Heart right ventricle (tissue), 16 donors: ENCODE measurements at regions not wholly inside any gene's neighbourhood (a gene's known extent, or its start where the extent isn't known, plus 50 kb on each side); places are given as distances from the start of the nearest gene placed in this dataset.

Source experiments
- ATAC-seq, 8 donors: fragments of 200-7000 bp; cut with Tn5 transposase; one replicate each; pipeline ENCODE4 v1.9.1; 2020; ENCODE audit warnings: mild to moderate bottlenecking in 8 of 8, moderate library complexity in 8 of 8, moderate number of reproducible peaks in 1 of 8
- DNase-seq, 2 donors: peaks; one replicate each; pipeline ENCODE4 v3.0.0-alpha.2; 2020
- H3K27ac ChIP-seq, 10 donors: fragments of 200-600 bp; sonication (generic) in 2 of 10; one replicate each; pipeline versions ENCODE4 v1.5.0 to v1.8.0; 2020 to 2022; ENCODE audit warnings: mild to moderate bottlenecking in 3 of 10
- H3K27me3 ChIP-seq, 7 donors: fragments of 200-600 bp; one replicate each; pipeline ENCODE4 v1.8.0; 2021 to 2022; ENCODE audit warnings: mild to moderate bottlenecking in 2 of 7
- H3K36me3 ChIP-seq, 9 donors: fragments of 200-600 bp; sonication (generic) in 1 of 9; one replicate each; pipeline versions ENCODE4 v1.5.0 to v1.8.0; 2020 to 2022; ENCODE audit warnings: mild to moderate bottlenecking in 2 of 9
- H3K4me1 ChIP-seq, 9 donors: fragments of 200-600 bp; sonication (generic) in 1 of 9; one replicate each; pipeline versions ENCODE4 v1.5.0 to v1.8.0; 2020 to 2022; ENCODE audit warnings: mild to moderate bottlenecking in 4 of 9
- H3K4me3 ChIP-seq, 10 donors: fragments of 200-600 bp; sonication (generic) in 2 of 10; one replicate each; pipeline versions ENCODE4 v1.5.0 to v1.8.0; 2020 to 2022; ENCODE audit warnings: mild to moderate bottlenecking in 7 of 10, moderate library complexity in 2 of 10
- H3K9me3 ChIP-seq, 11 donors: fragments of 200-600 bp in 10 of 11; sonication (generic) in 2 of 11; one replicate each; pipeline versions ENCODE4 v1.5.0 to v1.8.0; 2013 to 2022; ENCODE audit warnings: mild to moderate bottlenecking in 2 of 11, control low read depth in 1 of 11, moderate library complexity in 1 of 11
- WGBS, 2 donors: extraction: QIAGEN DNeasy Blood & Tissue Kit; methylation state at CpG; one replicate each; pipeline ENCODE4 v1.1.7; 2013; ENCODE audit warnings: inconsistent platforms in 1 of 2; 5-methylcytosine and 5-hydroxymethylcytosine counted together
- intact Hi-C, 10 donors: fragments of 100-400 bp; cut with DNase I; formaldehyde crosslinking; loops; one replicate each; pipeline versions ENCODE4 v1.11.1 to v1.14.2; 2022
- TF ChIP-seq, protein P1 (sequence below), 9 donors: fragments of 200-600 bp; sonication (generic) in 2 of 9; IDR thresholded peaks; one replicate each; pipeline versions ENCODE4 v1.5.0 to v1.8.0; 2021 to 2022; ENCODE audit warnings: antibody characterized with exemption in 9 of 9, mild to moderate bottlenecking in 5 of 9, moderate library complexity in 1 of 9
- donor health status: Arrhythmogenic right ventricular cardiomyopathy.
- donor health status: ischemic (EF 13 %, LVEDD 7.1; RV severe dilation, severe dysfunction).
- donor health status: healthy with polysubstance abuse.
- donor health status: DM: no; HTN: yes; CAD: no.
- donor health status: DM: no; HTN: no; CAD: no.
- donor health status: ischemic (EF 25% LVEDD 6.9; RV normal size, moderate dysfunction).
- donor health status: ischemic (EF 25% LVEDD 5.7; RV mildly dilated, moderate dysfunction).
- donor health status: healthy.
- donor health status: DM: yes; HTN: yes; CAD: no.
- donor health status: Ischemic cardiomyopathy.
- donor health status: ischemic (EF 35%, LVEDD 5.7; RV mildly dilated, moderate dysfunction).
- donor health status: nonischemic (EF 11% LVEDD 7.7; RV severe dilation, severe dysfunction).
- donor health status: DM: yes; HTN: yes; CAD: no.
- donor health status: PGD.
- donor health status: ischemic (EF 29% LVEDD 5.4; RV normal size, mild dysfunction).
- donor health status: nonischemic (EF 23%, LVEDD 6.1; RV moderate dilation, normal function).

DNA sequence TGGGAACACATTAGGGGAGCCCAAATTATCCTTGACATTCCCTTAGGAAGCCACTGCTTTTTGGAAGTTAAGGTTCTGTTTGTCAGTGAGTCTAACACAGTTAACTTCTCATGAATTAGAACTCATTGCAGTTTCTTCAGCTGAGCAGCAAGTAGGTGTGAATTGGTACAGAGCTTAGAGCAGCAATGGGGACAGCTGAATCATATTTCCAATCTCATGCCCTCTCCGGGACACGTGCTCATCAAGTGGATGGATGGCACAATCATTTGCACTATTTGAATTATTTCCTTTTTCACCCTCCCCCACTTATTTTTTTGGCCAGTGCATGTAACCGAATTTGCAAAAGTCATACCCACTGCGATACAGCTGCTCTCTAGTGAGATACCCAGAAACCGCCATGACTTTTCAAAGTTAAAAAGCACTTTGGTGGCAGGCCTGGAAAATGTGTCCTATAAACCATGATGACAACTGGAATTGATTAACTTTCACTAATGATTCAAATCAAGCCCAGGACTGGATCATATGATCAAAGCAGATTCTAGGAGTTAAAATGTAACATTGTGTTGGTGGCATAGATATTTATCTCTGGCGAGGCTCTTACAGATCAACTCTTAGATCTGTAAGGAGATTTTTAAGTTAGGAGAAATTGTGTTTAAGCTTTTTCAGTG is 76.4 kb downstream of the EBLN2 start:
- DNase-seq = no peak

DNA sequence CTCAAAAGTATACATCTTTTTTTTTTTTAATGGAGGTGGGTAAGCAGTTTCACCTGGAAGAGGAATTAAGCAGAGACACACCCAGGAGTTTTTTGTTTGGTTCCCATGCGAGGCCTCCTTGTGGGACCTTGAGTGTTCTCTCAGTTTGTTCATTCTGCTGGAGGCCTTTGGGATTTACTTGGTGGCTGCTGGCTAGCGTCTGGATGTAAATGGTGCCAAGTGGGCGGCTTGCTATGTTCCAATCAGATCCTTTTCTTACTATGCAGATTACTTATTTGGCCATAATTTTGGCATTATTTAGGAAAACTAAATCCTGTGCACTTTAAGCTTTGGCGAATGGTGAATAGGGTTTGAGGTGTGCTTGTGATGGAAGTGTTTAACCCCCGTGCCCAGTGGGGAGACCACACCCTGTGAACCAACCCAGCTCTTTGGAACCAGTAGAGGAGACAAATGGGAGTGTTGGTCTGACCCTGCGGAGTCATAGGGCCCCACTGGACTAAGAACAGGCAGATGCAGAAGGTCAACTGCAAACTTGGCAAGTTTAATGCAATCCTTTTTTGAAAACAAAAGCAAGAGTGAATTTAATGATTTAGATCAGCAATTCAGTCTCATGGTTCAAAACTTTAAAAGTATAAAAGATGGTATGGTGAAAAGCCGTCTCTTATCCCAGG is 79.4 kb downstream of the EBLN2 start:
- Histone ChIP-seq H3K9me3 (no peaks in the 10 kb centered on the region), H3K27ac (no peak overlapping the region), H3K4me1 (peaks cover 0 to 22% (median 10%) of the 10 kb centered on the region in 9 donors), H3K36me3 (no peaks in the 10 kb centered on the region), H3K27me3 (no peaks in the 10 kb centered on the region), H3K4me3 (no peak overlapping the region)
- intact Hi-C loops = no loop called here
- ATAC-seq = no peak
- WGBS, 2 donors = 66 to 79% methylated on average over 7 of the region's 7 CpGs
- DNase-seq = peak in 1 of 2 donors; percentile 23
- TF ChIP-seq, protein P1, sequence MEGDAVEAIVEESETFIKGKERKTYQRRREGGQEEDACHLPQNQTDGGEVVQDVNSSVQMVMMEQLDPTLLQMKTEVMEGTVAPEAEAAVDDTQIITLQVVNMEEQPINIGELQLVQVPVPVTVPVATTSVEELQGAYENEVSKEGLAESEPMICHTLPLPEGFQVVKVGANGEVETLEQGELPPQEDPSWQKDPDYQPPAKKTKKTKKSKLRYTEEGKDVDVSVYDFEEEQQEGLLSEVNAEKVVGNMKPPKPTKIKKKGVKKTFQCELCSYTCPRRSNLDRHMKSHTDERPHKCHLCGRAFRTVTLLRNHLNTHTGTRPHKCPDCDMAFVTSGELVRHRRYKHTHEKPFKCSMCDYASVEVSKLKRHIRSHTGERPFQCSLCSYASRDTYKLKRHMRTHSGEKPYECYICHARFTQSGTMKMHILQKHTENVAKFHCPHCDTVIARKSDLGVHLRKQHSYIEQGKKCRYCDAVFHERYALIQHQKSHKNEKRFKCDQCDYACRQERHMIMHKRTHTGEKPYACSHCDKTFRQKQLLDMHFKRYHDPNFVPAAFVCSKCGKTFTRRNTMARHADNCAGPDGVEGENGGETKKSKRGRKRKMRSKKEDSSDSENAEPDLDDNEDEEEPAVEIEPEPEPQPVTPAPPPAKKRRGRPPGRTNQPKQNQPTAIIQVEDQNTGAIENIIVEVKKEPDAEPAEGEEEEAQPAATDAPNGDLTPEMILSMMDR (IDR thresholded peaks at IDR 0.05) = no peak

More for the DNA sequence above, 76.4 kb downstream of the EBLN2 start:
- ATAC-seq = no peak
- Histone ChIP-seq H3K36me3 (no peaks in the 10 kb centered on the region), H3K9me3 (peaks cover 0 to 16% (median 8%) of the 10 kb centered on the region in 11 donors), H3K27ac (no peak overlapping the region), H3K4me1 (peaks cover 0 to 6% (median 0%) of the 10 kb centered on the region in 9 donors), H3K27me3 (no peaks in the 10 kb centered on the region), H3K4me3 (no peak overlapping the region)
- WGBS, 2 donors = 90 to 91% methylated on average over 6 of the region's 6 CpGs
- intact Hi-C loops = no loop called here
- TF ChIP-seq, protein P1 (IDR thresholded peaks at IDR 0.05) = no peak

DNA sequence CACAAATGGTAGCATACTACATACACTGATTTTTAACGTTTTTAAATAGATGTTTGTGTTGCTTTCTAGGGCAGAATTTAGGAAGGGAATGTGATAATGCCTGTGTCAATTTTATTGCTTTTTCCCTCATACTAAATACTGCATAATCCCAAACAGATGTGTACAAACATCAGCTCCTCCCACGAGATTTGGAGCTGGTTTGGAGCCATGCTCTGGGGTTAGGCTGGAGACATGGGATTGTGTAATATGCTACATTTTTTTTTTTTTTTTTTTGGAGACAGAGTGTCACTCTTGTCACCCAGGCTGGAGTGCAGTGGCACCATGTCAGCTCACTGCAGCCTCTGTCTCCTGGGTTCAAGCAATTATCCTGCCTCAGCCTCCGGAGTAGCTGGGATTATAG is 80.1 kb downstream of the EBLN2 start:
- H3K27me3 ChIP-seq = no peaks in the 10 kb centered on the region
- peaks cover 0 to 22% (median 10%) of the 10 kb centered on the region in 9 donors for H3K4me1 ChIP-seq
- WGBS, 2 donors = 56 to 63% methylated on average over 3 of the region's 3 CpGs
- ATAC-seq = peak in 5 of 8 donors; percentile 41 to 75 (median 48)
- H3K4me3 ChIP-seq = no peak overlapping the region
- H3K27ac ChIP-seq = no peak overlapping the region
- TF ChIP-seq, protein P1 (IDR thresholded peaks at IDR 0.05) = no peak
- no peaks in the 10 kb centered on the region for H3K36me3 ChIP-seq
- intact Hi-C loops = no loop called here
- no peaks in the 10 kb centered on the region for H3K9me3 ChIP-seq
- peak; percentile 32 to 42 for DNase-seq

DNA sequence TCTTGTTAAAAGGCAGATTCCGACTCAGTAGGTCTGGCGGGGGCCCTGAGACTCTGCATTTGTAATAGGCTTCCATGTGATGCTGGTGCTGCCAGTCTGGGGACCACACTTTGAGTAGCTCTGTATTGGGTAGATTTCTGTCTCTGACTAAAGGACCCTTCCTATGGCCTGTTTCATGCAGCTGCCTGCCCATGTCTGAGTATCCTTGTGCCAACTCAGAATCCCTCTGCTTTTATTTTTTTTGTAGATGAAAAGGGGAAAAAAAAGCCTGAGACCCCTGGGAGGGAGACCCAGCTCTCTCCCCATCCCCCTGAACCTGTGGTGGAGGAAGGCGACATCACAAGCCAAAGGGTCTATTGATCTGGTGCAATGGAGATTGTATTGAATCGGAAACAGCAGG is 81.9 kb downstream of the EBLN2 start:
- intact Hi-C loops = no loop called here
- H3K27me3 ChIP-seq = no peaks in the 10 kb centered on the region
- H3K27ac ChIP-seq = peak overlapping the region in 3 of 10 donors; percentile 32 to 62 (median 57)
- peaks cover 5 to 34% (median 19%) of the 10 kb centered on the region in 9 donors for H3K4me1 ChIP-seq
- H3K9me3 ChIP-seq = no peaks in the 10 kb centered on the region
- ATAC-seq = no peak
- no peaks in the 10 kb centered on the region for H3K36me3 ChIP-seq
- DNase-seq = no peak
- H3K4me3 ChIP-seq = no peak overlapping the region
- TF ChIP-seq, protein P1 (IDR thresholded peaks at IDR 0.05) = no peak
- WGBS, 2 donors = 91 to 95% methylated on average over 4 of the region's 4 CpGs
